Neural cell (in vitro differentiated cells): ENCODE measurements at regions not wholly inside any gene's neighbourhood (a gene's known extent, or its start where the extent isn't known, plus 50 kb on each side); places are given as distances from the start of the nearest gene placed in this dataset.

ENCODE experiments used
- CTCF ChIP-seq: fragments of 450-650 bp; IDR thresholded peaks from 2 replicates; pipeline ENCODE4 v1.5.1; 2014; ENCODE audit warnings: antibody characterized with exemption, mild to moderate bottlenecking, moderate library complexity; ENCODE audit not compliant: poor library complexity, severe bottlenecking
- EZH2 ChIP-seq: fragments of 200-600, 300-800 bp; shearing (Covaris generic), sonication (generic); IDR thresholded peaks from 2 replicates; pipeline ENCODE4 v1.6.1; 2014; ENCODE audit warnings: antibody characterized with exemption, low read length, borderline replicate concordance, mild to moderate bottlenecking; ENCODE audit not compliant: insufficient read depth, poor library complexity, severe bottlenecking
- SMC3 ChIP-seq: fragments of 450-650 bp; conservative IDR thresholded peaks from 2 replicates; pipeline ENCODE4 v1.6.1; 2014; ENCODE audit warnings: antibody characterized with exemption, mild to moderate bottlenecking, moderate library complexity; ENCODE audit not compliant: poor library complexity
- TF ChIP-seq, protein P1 (sequence below): IDR thresholded peaks from 2 replicates; pipeline ENCODE4 v1.6.1; 2012; ENCODE audit warnings: borderline replicate concordance

DNA sequence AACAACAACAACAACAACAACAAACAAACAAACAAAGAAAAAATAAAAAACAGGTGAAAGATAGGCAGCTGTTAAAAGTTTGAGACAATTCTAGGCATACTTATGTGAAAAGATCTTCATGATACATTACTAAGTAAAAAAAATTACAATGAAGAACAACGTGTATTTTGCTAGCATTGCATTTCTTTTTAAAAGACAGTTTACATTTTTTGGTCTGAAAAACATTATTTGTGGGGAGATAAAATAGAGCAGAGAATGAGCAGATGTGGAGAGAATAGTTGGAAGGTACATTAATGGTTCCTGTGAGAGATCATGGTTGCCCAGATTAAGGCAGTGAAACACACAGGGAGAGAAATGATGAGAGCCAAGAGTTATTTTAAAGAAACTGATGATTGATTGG is 210.2 kb upstream of the MKLN1 start:
- TF ChIP-seq CTCF (no peak), SMC3 (no peak), EZH2 (no peak)
- TF ChIP-seq, protein P1, sequence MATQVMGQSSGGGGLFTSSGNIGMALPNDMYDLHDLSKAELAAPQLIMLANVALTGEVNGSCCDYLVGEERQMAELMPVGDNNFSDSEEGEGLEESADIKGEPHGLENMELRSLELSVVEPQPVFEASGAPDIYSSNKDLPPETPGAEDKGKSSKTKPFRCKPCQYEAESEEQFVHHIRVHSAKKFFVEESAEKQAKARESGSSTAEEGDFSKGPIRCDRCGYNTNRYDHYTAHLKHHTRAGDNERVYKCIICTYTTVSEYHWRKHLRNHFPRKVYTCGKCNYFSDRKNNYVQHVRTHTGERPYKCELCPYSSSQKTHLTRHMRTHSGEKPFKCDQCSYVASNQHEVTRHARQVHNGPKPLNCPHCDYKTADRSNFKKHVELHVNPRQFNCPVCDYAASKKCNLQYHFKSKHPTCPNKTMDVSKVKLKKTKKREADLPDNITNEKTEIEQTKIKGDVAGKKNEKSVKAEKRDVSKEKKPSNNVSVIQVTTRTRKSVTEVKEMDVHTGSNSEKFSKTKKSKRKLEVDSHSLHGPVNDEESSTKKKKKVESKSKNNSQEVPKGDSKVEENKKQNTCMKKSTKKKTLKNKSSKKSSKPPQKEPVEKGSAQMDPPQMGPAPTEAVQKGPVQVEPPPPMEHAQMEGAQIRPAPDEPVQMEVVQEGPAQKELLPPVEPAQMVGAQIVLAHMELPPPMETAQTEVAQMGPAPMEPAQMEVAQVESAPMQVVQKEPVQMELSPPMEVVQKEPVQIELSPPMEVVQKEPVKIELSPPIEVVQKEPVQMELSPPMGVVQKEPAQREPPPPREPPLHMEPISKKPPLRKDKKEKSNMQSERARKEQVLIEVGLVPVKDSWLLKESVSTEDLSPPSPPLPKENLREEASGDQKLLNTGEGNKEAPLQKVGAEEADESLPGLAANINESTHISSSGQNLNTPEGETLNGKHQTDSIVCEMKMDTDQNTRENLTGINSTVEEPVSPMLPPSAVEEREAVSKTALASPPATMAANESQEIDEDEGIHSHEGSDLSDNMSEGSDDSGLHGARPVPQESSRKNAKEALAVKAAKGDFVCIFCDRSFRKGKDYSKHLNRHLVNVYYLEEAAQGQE, result no peak
